ENCODE measurements at regions not wholly inside any gene's neighbourhood (a gene's known extent, or its start where the extent isn't known, plus 50 kb on each side); places are given as distances from the start of the nearest gene placed in this dataset.

GRCh38 chr1:82718719-82719419 lies 918.1 kb downstream of the ADGRL2 start:
- no peak overlapping the region for H3K27ac Mint-ChIP-seq
- DNase-seq (ENCODE audit: low spot score) (no peak), ATAC-seq (no peak)
- POLR2A ChIA-PET = no interaction called here
- H3K27me3 Mint-ChIP-seq (ENCODE audit: low read depth) = no peaks in the 10 kb centered on the region
- TF ChIP-seq USF1 (CRISPR knock-in tag; IDR thresholded peaks at IDR 0.05) = no peak
- no peak for TF ChIP-seq ZNF232 (CRISPR knock-in tag; IDR thresholded peaks at IDR 0.05)
- no peak for TF ChIP-seq E2F5 (CRISPR knock-in tag; IDR thresholded peaks at IDR 0.05)
- no peak for TF ChIP-seq ZNF416 (CRISPR knock-in tag; IDR thresholded peaks at IDR 0.05)
- no peak for TF ChIP-seq NR1H2 (CRISPR knock-in tag; IDR thresholded peaks at IDR 0.05)
- no peak for TF ChIP-seq FOXP1 (CRISPR knock-in tag; IDR thresholded peaks at IDR 0.05; ENCODE audit: borderline replicate concordance)
- peaks cover 14% of the 10 kb centered on the region for H3K9me3 Mint-ChIP-seq
- no peaks in the 10 kb centered on the region for H3K36me3 Mint-ChIP-seq
- no peak overlapping the region for H3K4me3 Mint-ChIP-seq
- CTCF ChIA-PET = no interaction called here
- H3K4me1 Mint-ChIP-seq = no peaks in the 10 kb centered on the region

- DNase-seq (ENCODE audit: low spot score) = no peak
- Mint-ChIP-seq H3K4me3 (no peak overlapping the region), H3K27ac (no peak overlapping the region), H3K9me3 (no peaks in the 10 kb centered on the region), H3K36me3 (no peaks in the 10 kb centered on the region), H3K27me3 (ENCODE audit: low read depth) (no peaks in the 10 kb centered on the region), H3K4me1 (no peaks in the 10 kb centered on the region)
- ChIA-PET POLR2A (no interaction called here), CTCF (no interaction called here)
- TF ChIP-seq TEAD4 (CRISPR knock-in tag; IDR thresholded peaks at IDR 0.05) = no peak
- TF ChIP-seq NR3C1 (CRISPR knock-in tag; conservative IDR thresholded peaks at IDR 0.05; ENCODE audit: low read depth) = no peak
- no peak for TF ChIP-seq E2F4 (CRISPR knock-in tag; IDR thresholded peaks at IDR 0.05; ENCODE audit: borderline replicate concordance, low read depth)
- no peak for TF ChIP-seq MXD4 (CRISPR knock-in tag; IDR thresholded peaks at IDR 0.05; ENCODE audit: borderline replicate concordance)
- no peak for TF ChIP-seq ZNF138 (CRISPR knock-in tag; conservative IDR thresholded peaks at IDR 0.05)
- no peak for TF ChIP-seq GTF2I (CRISPR knock-in tag; conservative IDR thresholded peaks at IDR 0.05)
- no peak for TF ChIP-seq FOXJ3 (CRISPR knock-in tag; IDR thresholded peaks at IDR 0.05; ENCODE audit: borderline replicate concordance)
- TF ChIP-seq NR2C2 (CRISPR knock-in tag; IDR thresholded peaks at IDR 0.05) = no peak
- TF ChIP-seq ZNF532 (CRISPR knock-in tag; IDR thresholded peaks at IDR 0.05; ENCODE audit: borderline replicate concordance) = no peak
- no peak for TF ChIP-seq ZBTB21 (CRISPR knock-in tag; IDR thresholded peaks at IDR 0.05; ENCODE audit: borderline replicate concordance)
- TF ChIP-seq CTCF (IDR thresholded peaks at IDR 0.05) = no peak
- no peak for TF ChIP-seq ATF1 (CRISPR knock-in tag; IDR thresholded peaks at IDR 0.05)
- TF ChIP-seq NR1H2 (CRISPR knock-in tag; IDR thresholded peaks at IDR 0.05) = no peak
- no peak for TF ChIP-seq GRHL2 (CRISPR knock-in tag; IDR thresholded peaks at IDR 0.05; ENCODE audit: insufficient replicate concordance, severe bottlenecking)
- ATAC-seq = no peak
Measured at GRCh38 chr1:82710091-82710490, 909.4 kb downstream of the ADGRL2 start.
